ENCODE measurements at regions not wholly inside any gene's neighbourhood (a gene's known extent, or its start where the extent isn't known, plus 50 kb on each side); places are given as distances from the start of the nearest gene placed in this dataset.

DNA sequence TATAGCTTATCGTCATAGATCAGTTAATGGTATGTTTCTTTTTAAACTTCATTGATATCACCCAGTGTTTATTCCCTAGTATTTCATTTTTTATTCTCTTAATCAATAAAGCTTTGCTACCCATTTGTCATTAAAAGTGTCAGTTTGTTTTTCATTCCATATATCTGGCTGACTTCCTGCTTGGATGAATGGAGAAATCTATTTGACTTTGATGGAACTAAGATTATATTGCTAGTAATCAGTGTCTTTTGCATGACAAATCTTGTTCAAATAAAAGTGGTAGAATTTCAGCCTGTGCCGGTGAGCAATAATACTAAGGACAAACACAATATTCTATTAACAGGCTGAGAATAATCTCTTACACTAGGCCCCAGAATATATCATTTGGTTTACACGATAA is 203.3 kb downstream of the SEC23IP start:
- H3K79me2 ChIP-seq (ENCODE audit: control insufficient read depth, insufficient read depth, low read length) = no peaks in the 10 kb centered on the region
- DNase-seq = no peak
- TF ChIP-seq, protein P1, sequence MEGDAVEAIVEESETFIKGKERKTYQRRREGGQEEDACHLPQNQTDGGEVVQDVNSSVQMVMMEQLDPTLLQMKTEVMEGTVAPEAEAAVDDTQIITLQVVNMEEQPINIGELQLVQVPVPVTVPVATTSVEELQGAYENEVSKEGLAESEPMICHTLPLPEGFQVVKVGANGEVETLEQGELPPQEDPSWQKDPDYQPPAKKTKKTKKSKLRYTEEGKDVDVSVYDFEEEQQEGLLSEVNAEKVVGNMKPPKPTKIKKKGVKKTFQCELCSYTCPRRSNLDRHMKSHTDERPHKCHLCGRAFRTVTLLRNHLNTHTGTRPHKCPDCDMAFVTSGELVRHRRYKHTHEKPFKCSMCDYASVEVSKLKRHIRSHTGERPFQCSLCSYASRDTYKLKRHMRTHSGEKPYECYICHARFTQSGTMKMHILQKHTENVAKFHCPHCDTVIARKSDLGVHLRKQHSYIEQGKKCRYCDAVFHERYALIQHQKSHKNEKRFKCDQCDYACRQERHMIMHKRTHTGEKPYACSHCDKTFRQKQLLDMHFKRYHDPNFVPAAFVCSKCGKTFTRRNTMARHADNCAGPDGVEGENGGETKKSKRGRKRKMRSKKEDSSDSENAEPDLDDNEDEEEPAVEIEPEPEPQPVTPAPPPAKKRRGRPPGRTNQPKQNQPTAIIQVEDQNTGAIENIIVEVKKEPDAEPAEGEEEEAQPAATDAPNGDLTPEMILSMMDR (IDR thresholded peaks at IDR 0.05) = no peak
- no peak for TF ChIP-seq EZH2 (IDR thresholded peaks at IDR 0.05; ENCODE audit: borderline replicate concordance, insufficient read depth, low read depth, low read length, poor library complexity, severe bottlenecking)
- no peak overlapping the region for H3K4me2 ChIP-seq (replicated peaks; ENCODE audit: low read depth, low read length, poor library complexity, severe bottlenecking)
- no peak overlapping the region for H3K27ac ChIP-seq (ENCODE audit: low read length in 2 of 2)
- ATAC-seq (ENCODE audit: low read depth) = no peak
- CTCF ChIA-PET = no interaction called here
- Mint-ChIP-seq H3K9me3 (ENCODE audit: insufficient read depth) (no peaks in the 10 kb centered on the region), H3K4me3 (no peak overlapping the region), H3K27me3 (peaks cover 8% of the 10 kb centered on the region), H3K4me1 (no peaks in the 10 kb centered on the region), H3K27ac (no peak overlapping the region)
- H3K27me3 ChIP-seq (replicated peaks in 1 of 4; ENCODE audit: control extremely low read depth in 1 of 4, control insufficient read depth in 3 of 4, insufficient read depth in 4 of 4, low read length in 3 of 4) = no peaks in the 10 kb centered on the region
- POLR2A ChIA-PET = no interaction called here
- no CpG with 5 or more reads among the region's 3 CpGs for WGBS (ENCODE audit: insufficient coverage)
- no peaks in the 10 kb centered on the region for H3K9me3 ChIP-seq (ENCODE audit: control extremely low read depth in 1 of 3, control insufficient read depth in 2 of 3, insufficient read depth in 1 of 3, low read length in 2 of 3)
- no peaks in the 10 kb centered on the region for H3K4me1 ChIP-seq (ENCODE audit: control insufficient read depth in 2 of 2, insufficient read depth in 2 of 2, low read length in 2 of 2)
- intact Hi-C loops (cut with micrococcal nuclease) = no loop called here
- H4K20me1 ChIP-seq (ENCODE audit: control insufficient read depth, insufficient read depth, low read length, poor library complexity, severe bottlenecking) = no peaks in the 10 kb centered on the region
- no peak overlapping the region for H2AFZ ChIP-seq (ENCODE audit: insufficient read depth, low read depth, low read length, poor library complexity, severe bottlenecking)
- no peak overlapping the region for H3K9ac ChIP-seq (ENCODE audit: low read length)
- H3K4me3 ChIP-seq (ENCODE audit: control extremely low read depth in 1 of 5, extremely low read depth in 1 of 5, insufficient read depth in 1 of 5, low read depth in 2 of 5, low read length in 4 of 5) = no peak overlapping the region
- no peaks in the 10 kb centered on the region for H3K36me3 ChIP-seq (replicated peaks in 1 of 2; ENCODE audit: control extremely low read depth in 1 of 2, control insufficient read depth in 1 of 2, extremely low read depth in 1 of 2, insufficient read depth in 2 of 2, low read length in 1 of 2)

DNA sequence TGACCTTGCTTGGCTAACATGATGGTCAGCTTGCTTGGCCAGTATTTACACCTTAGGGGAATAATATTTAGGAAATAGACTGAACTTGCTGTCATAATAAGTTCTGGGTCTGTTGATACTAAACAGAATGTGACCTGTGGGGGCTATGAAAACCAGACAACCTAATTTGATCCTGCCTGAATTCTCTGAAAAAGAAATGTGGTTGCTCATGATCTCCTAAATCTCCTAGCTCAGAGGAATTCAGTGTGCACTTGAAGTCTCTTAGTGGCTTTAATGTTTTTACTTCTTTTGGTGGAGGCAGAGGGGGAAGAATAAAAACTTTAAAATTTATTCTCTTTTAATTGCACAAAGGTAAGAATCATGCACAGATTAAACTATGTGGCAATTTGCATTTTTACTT is 205.2 kb downstream of the SEC23IP start:
- Histone ChIP-seq H3K4me1 (ENCODE audit: control insufficient read depth in 2 of 2, insufficient read depth in 2 of 2, low read length in 2 of 2) (no peaks in the 10 kb centered on the region), H3K27ac (ENCODE audit: low read length in 2 of 2) (no peak overlapping the region), H3K36me3 (replicated peaks in 1 of 2; ENCODE audit: control extremely low read depth in 1 of 2, control insufficient read depth in 1 of 2, extremely low read depth in 1 of 2, insufficient read depth in 2 of 2, low read length in 1 of 2) (no peaks in the 10 kb centered on the region), H2AFZ (ENCODE audit: insufficient read depth, low read depth, low read length, poor library complexity, severe bottlenecking) (no peak overlapping the region), H3K79me2 (ENCODE audit: control insufficient read depth, insufficient read depth, low read length) (no peaks in the 10 kb centered on the region), H3K9me3 (ENCODE audit: control extremely low read depth in 1 of 3, control insufficient read depth in 2 of 3, insufficient read depth in 1 of 3, low read length in 2 of 3) (no peaks in the 10 kb centered on the region), H3K4me2 (replicated peaks; ENCODE audit: low read depth, low read length, poor library complexity, severe bottlenecking) (no peak overlapping the region), H3K9ac (ENCODE audit: low read length) (no peak overlapping the region), H4K20me1 (ENCODE audit: control insufficient read depth, insufficient read depth, low read length, poor library complexity, severe bottlenecking) (no peaks in the 10 kb centered on the region), H3K27me3 (replicated peaks in 1 of 4; ENCODE audit: control extremely low read depth in 1 of 4, control insufficient read depth in 3 of 4, insufficient read depth in 4 of 4, low read length in 3 of 4) (no peaks in the 10 kb centered on the region), H3K4me3 (ENCODE audit: control extremely low read depth in 1 of 5, extremely low read depth in 1 of 5, insufficient read depth in 1 of 5, low read depth in 2 of 5, low read length in 4 of 5) (no peak overlapping the region)
- Mint-ChIP-seq H3K27me3 (peaks cover 6% of the 10 kb centered on the region), H3K4me1 (no peaks in the 10 kb centered on the region), H3K9me3 (ENCODE audit: insufficient read depth) (no peaks in the 10 kb centered on the region), H3K27ac (no peak overlapping the region), H3K4me3 (no peak overlapping the region)
- ATAC-seq (ENCODE audit: low read depth) = no peak
- POLR2A ChIA-PET = no interaction called here
- no peak for TF ChIP-seq EZH2 (IDR thresholded peaks at IDR 0.05; ENCODE audit: borderline replicate concordance, insufficient read depth, low read depth, low read length, poor library complexity, severe bottlenecking)
- TF ChIP-seq, protein P1 (IDR thresholded peaks at IDR 0.05) = no peak
- intact Hi-C loops (cut with micrococcal nuclease) = no loop called here
- no peak for DNase-seq
- CTCF ChIA-PET = no interaction called here
